ENCODE measurements at regions not wholly inside any gene's neighbourhood (a gene's known extent, or its start where the extent isn't known, plus 50 kb on each side); places are given as distances from the start of the nearest gene placed in this dataset.
"Not testable (repeated sequence)": the region's sequence is repeated elsewhere in the genome, so short reads cannot be mapped to it uniquely, and the experiment has no call there.

- not testable (repeated sequence) for DNase-seq (ENCODE audit: low read depth in 1 of 2, low spot score in 1 of 2)
Measured at GRCh38 chr6:27827477-27827876, 84.7 kb downstream of the OR2B2 start.

- not testable (repeated sequence) for DNase-seq (ENCODE audit: low read depth in 1 of 2, low spot score in 1 of 2)
Measured at GRCh38 chr6:27826612-27826985, 85.6 kb downstream of the OR2B2 start.

- DNase-seq (ENCODE audit: low read depth in 1 of 2, low spot score in 1 of 2) = not testable (repeated sequence)
Measured at GRCh38 chr6:27825848-27826611, 86.2 kb downstream of the OR2B2 start.

- DNase-seq (ENCODE audit: low read depth in 1 of 2, low spot score in 1 of 2) = no peak
Measured at GRCh38 chr6:27825025-27825793, 87.0 kb downstream of the OR2B2 start.

GRCh38 chr6:27824211-27825024 lies 87.8 kb downstream of the OR2B2 start:
- DNase-seq (ENCODE audit: low read depth in 1 of 2, low spot score in 1 of 2) = not testable (repeated sequence)

- DNase-seq (ENCODE audit: low read depth in 1 of 2, low spot score in 1 of 2) = peak; percentile 49 to 54
Measured at GRCh38 chr6:27823714-27824210, 88.4 kb downstream of the OR2B2 start.

- no peak for DNase-seq (ENCODE audit: low read depth in 1 of 2, low spot score in 1 of 2)
Measured at GRCh38 chr6:27816906-27817305, 95.3 kb downstream of the OR2B2 start.

GRCh38 chr6:27814665-27815424 lies 97.4 kb downstream of the OR2B2 start:
- DNase-seq (ENCODE audit: low read depth in 1 of 2, low spot score in 1 of 2) = peak in 1 of 2 donors; percentile 84

- DNase-seq (ENCODE audit: low read depth in 1 of 2, low spot score in 1 of 2) = not testable (repeated sequence)
Measured at GRCh38 chr6:27814415-27814664, 97.9 kb downstream of the OR2B2 start.

GRCh38 chr6:27812805-27813492 lies 99.2 kb downstream of the OR2B2 start:
- DNase-seq (ENCODE audit: low read depth in 1 of 2, low spot score in 1 of 2) = no peak

GRCh38 chr6:27812078-27812804 lies 100.0 kb downstream of the OR2B2 start:
- DNase-seq (ENCODE audit: low read depth in 1 of 2, low spot score in 1 of 2) = no peak

GRCh38 chr6:27811451-27811772 lies 100.8 kb downstream of the OR2B2 start:
- no peak for DNase-seq (ENCODE audit: low read depth in 1 of 2, low spot score in 1 of 2)

- no peak for DNase-seq (ENCODE audit: low read depth in 1 of 2, low spot score in 1 of 2)
Measured at GRCh38 chr6:27810768-27811450, 101.3 kb downstream of the OR2B2 start.

GRCh38 chr6:27809939-27810767 lies 102.0 kb downstream of the OR2B2 start:
- peak in 1 of 2 donors; percentile 76 for DNase-seq (ENCODE audit: low read depth in 1 of 2, low spot score in 1 of 2)

- no peak for DNase-seq (ENCODE audit: low read depth in 1 of 2, low spot score in 1 of 2)
Measured at GRCh38 chr6:27809067-27809938, 102.9 kb downstream of the OR2B2 start.

- DNase-seq (ENCODE audit: low read depth in 1 of 2, low spot score in 1 of 2) = not testable (repeated sequence)
Measured at GRCh38 chr6:27808242-27809066, 103.7 kb downstream of the OR2B2 start.
